MM.1S (cell line): ENCODE measurements at regions not wholly inside any gene's neighbourhood (a gene's known extent, or its start where the extent isn't known, plus 50 kb on each side); places are given as distances from the start of the nearest gene placed in this dataset.

ENCODE experiments used
- DNase-seq: peaks from one replicate; pipeline ENCODE4 v3.0.0-alpha.2; 2015
- H2AFZ ChIP-seq: fragments of 300-600 bp; sonication (generic); 2 replicates; pipeline ENCODE4 v1.6.0; 2016; ENCODE audit warnings: antibody characterized with exemption, low read length
- H3F3A ChIP-seq: fragments of 300-600 bp; sonication (generic); 2 replicates; pipeline ENCODE4 v1.6.1; 2016; ENCODE audit warnings: mild to moderate bottlenecking, antibody characterized with exemption, low read length, moderate library complexity, mixed read lengths; ENCODE audit not compliant: insufficient read depth
- H3K27ac ChIP-seq: fragments of 300-600 bp; sonication (generic); 2 replicates; pipeline ENCODE4 v1.5.1; 2016; ENCODE audit warnings: mild to moderate bottlenecking, low read length
- H3K27me3 ChIP-seq: fragments of 300-600 bp; sonication (generic); replicated peaks from 2 replicates; pipeline ENCODE4 v1.6.0; 2016; ENCODE audit warnings: low read length; ENCODE audit not compliant: insufficient read depth
- H3K36me3 ChIP-seq: fragments of 300-600 bp; sonication (generic); replicated peaks from 2 replicates; pipeline ENCODE4 v1.6.1; 2016; ENCODE audit warnings: mild to moderate bottlenecking, low read length, mixed read lengths; ENCODE audit not compliant: insufficient read depth
- H3K4me1 ChIP-seq: fragments of 300-600 bp; sonication (generic); 2 replicates; pipeline ENCODE4 v1.6.1; 2016; ENCODE audit warnings: low read length, mixed read lengths
- H3K4me2 ChIP-seq: fragments of 300-600 bp; sonication (generic); 2 replicates; pipeline ENCODE4 v1.6.0; 2016; ENCODE audit warnings: low read depth, low read length
- H3K4me3 ChIP-seq: fragments of 300-600 bp; sonication (generic); 2 replicates; pipeline ENCODE4 v1.5.1; 2016; ENCODE audit warnings: low read length, mixed read lengths
- H3K79me2 ChIP-seq: fragments of 300-600 bp; sonication (generic); 2 replicates; pipeline ENCODE4 v1.6.1; 2016; ENCODE audit warnings: mixed run types, low read length, mixed read lengths
- H3K9ac ChIP-seq: fragments of 300-600 bp; sonication (generic); 2 replicates; pipeline ENCODE4 v1.6.1; 2016; ENCODE audit warnings: low read length, mixed read lengths
- H3K9me2 ChIP-seq: fragments of 300-600 bp; sonication (generic); replicated peaks from 2 replicates; pipeline ENCODE4 v1.6.1; 2016; ENCODE audit warnings: mild to moderate bottlenecking, low read length, mixed read lengths; ENCODE audit not compliant: insufficient read depth
- H3K9me3 ChIP-seq: fragments of 300-600 bp; sonication (generic); replicated peaks from 2 replicates; pipeline ENCODE4 v1.6.1; 2016; ENCODE audit warnings: mild to moderate bottlenecking, low read length, mixed read lengths; ENCODE audit not compliant: insufficient read depth
- H4K20me1 ChIP-seq: fragments of 300-600 bp; sonication (generic); 2 replicates; pipeline ENCODE4 v1.6.1; 2016; ENCODE audit warnings: mild to moderate bottlenecking, low read length, moderate library complexity, mixed read lengths; ENCODE audit not compliant: insufficient read depth
- EZH2 ChIP-seq: fragments of 300-600 bp; sonication (generic); optimal IDR thresholded peaks from 2 replicates; pipeline ENCODE3; 2017; ENCODE audit warnings: low read depth, mild to moderate bottlenecking, antibody characterized with exemption, low read length, mixed read lengths
- EZH2phosphoT487 ChIP-seq: fragments of 300-600 bp; sonication (generic); IDR thresholded peaks from 2 replicates; pipeline ENCODE4 v1.6.1; 2018; ENCODE audit warnings: antibody characterized with exemption, low read length
- TF ChIP-seq, protein P1 (sequence below): fragments of 300-600 bp; sonication (generic); IDR thresholded peaks from 2 replicates; pipeline ENCODE4 v1.5.1; 2016; ENCODE audit warnings: antibody characterized with exemption, low read length, mixed read lengths

- H3K9me2 ChIP-seq: no peaks in the 10 kb centered on the region
- no peaks in the 10 kb centered on the region for H4K20me1 ChIP-seq
- no peak overlapping the region for H3K9ac ChIP-seq
- no peaks in the 10 kb centered on the region for H3K27me3 ChIP-seq
- H3K4me3 ChIP-seq: no peak overlapping the region
- no peaks in the 10 kb centered on the region for H3K79me2 ChIP-seq
- no peak overlapping the region for H3K4me2 ChIP-seq
- DNase-seq: no peak
- H3K27ac ChIP-seq: no peak overlapping the region
- H3F3A ChIP-seq: no peaks in the 10 kb centered on the region
- TF ChIP-seq, protein P1, sequence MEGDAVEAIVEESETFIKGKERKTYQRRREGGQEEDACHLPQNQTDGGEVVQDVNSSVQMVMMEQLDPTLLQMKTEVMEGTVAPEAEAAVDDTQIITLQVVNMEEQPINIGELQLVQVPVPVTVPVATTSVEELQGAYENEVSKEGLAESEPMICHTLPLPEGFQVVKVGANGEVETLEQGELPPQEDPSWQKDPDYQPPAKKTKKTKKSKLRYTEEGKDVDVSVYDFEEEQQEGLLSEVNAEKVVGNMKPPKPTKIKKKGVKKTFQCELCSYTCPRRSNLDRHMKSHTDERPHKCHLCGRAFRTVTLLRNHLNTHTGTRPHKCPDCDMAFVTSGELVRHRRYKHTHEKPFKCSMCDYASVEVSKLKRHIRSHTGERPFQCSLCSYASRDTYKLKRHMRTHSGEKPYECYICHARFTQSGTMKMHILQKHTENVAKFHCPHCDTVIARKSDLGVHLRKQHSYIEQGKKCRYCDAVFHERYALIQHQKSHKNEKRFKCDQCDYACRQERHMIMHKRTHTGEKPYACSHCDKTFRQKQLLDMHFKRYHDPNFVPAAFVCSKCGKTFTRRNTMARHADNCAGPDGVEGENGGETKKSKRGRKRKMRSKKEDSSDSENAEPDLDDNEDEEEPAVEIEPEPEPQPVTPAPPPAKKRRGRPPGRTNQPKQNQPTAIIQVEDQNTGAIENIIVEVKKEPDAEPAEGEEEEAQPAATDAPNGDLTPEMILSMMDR: no peak
- TF ChIP-seq EZH2phosphoT487: no peak
- TF ChIP-seq EZH2: no peak
- no peaks in the 10 kb centered on the region for H3K36me3 ChIP-seq
- no peaks in the 10 kb centered on the region for H3K4me1 ChIP-seq
- no peaks in the 10 kb centered on the region for H3K9me3 ChIP-seq
- no peak overlapping the region for H2AFZ ChIP-seq
These were observed 148.1 kb upstream of the CRY1 start for GRCh38 chr12:107241411-107241810.

DNA sequence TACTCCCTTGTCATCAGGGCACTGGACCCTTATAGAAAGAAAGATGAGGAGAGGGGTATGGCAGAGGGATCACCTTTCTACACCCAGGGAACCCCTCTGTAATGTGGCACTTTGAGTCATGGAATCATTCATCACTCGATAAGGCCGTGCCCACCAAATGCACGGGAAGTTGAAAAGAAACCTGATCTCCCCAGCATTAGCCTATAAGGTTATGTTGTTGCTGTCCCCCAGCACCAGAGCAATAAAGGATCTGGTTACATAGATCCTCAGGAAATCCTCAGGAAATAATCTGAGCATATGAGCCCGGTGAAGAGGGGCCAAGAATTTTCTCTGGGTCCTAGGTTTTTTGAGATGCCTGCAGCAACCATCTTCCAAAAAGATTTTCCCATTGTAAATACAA, 148.8 kb upstream of the CRY1 start:
- no peaks in the 10 kb centered on the region for H4K20me1 ChIP-seq
- H2AFZ ChIP-seq: no peak overlapping the region
- no peaks in the 10 kb centered on the region for H3K79me2 ChIP-seq
- no peak overlapping the region for H3K9ac ChIP-seq
- H3K9me2 ChIP-seq: no peaks in the 10 kb centered on the region
- H3F3A ChIP-seq: no peaks in the 10 kb centered on the region
- no peaks in the 10 kb centered on the region for H3K9me3 ChIP-seq
- no peak for DNase-seq
- no peaks in the 10 kb centered on the region for H3K27me3 ChIP-seq
- TF ChIP-seq, protein P1: no peak
- TF ChIP-seq EZH2phosphoT487: no peak
- H3K4me3 ChIP-seq: no peak overlapping the region
- H3K36me3 ChIP-seq: no peaks in the 10 kb centered on the region
- no peak overlapping the region for H3K27ac ChIP-seq
- H3K4me2 ChIP-seq: no peak overlapping the region
- no peaks in the 10 kb centered on the region for H3K4me1 ChIP-seq

- no peak overlapping the region for H2AFZ ChIP-seq
- H4K20me1 ChIP-seq: no peaks in the 10 kb centered on the region
- no peaks in the 10 kb centered on the region for H3F3A ChIP-seq
- TF ChIP-seq EZH2phosphoT487: no peak
- TF ChIP-seq EZH2: no peak
- TF ChIP-seq, protein P1: no peak
- no peak for DNase-seq
- no peak overlapping the region for H3K9ac ChIP-seq
- H3K4me1 ChIP-seq: no peaks in the 10 kb centered on the region
- H3K36me3 ChIP-seq: no peaks in the 10 kb centered on the region
- no peaks in the 10 kb centered on the region for H3K79me2 ChIP-seq
- H3K27ac ChIP-seq: no peak overlapping the region
- no peaks in the 10 kb centered on the region for H3K9me2 ChIP-seq
- no peak overlapping the region for H3K4me2 ChIP-seq
- H3K4me3 ChIP-seq: no peak overlapping the region
- no peaks in the 10 kb centered on the region for H3K9me3 ChIP-seq
- no peaks in the 10 kb centered on the region for H3K27me3 ChIP-seq
These were observed 150.0 kb upstream of the CRY1 start for GRCh38 chr12:107243341-107243740.

DNA sequence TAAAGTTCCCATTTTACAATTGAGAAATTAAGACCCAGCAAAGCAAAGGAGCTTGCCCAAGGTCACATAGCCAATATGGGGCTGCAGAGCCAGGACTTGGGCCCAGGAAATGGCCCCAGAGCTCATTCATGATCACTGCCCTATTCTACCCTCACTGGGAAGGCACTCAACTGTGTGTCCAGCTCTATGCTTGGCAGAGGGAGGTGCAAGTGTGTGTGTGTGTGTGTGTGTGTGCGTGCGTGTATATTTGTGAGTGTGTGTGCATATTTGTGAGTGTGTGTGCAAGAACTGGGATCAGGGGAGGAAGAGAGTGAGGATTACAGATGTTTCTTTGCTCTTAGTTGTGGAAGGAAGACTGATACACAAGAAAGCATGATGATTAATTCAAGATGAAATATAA, 151.2 kb upstream of the CRY1 start:
- no peak overlapping the region for H2AFZ ChIP-seq
- no peak overlapping the region for H3K4me2 ChIP-seq
- H4K20me1 ChIP-seq: no peaks in the 10 kb centered on the region
- TF ChIP-seq, protein P1: no peak
- TF ChIP-seq EZH2phosphoT487 (no peak), EZH2 (no peak)
- H3K27me3 ChIP-seq: no peaks in the 10 kb centered on the region
- no peaks in the 10 kb centered on the region for H3K79me2 ChIP-seq
- H3K36me3 ChIP-seq: no peaks in the 10 kb centered on the region
- no peak overlapping the region for H3K9ac ChIP-seq
- no peaks in the 10 kb centered on the region for H3K4me1 ChIP-seq
- H3F3A ChIP-seq: no peaks in the 10 kb centered on the region
- DNase-seq: no peak
- H3K4me3 ChIP-seq: no peak overlapping the region
- no peaks in the 10 kb centered on the region for H3K9me3 ChIP-seq
- H3K9me2 ChIP-seq: no peaks in the 10 kb centered on the region
- no peak overlapping the region for H3K27ac ChIP-seq
